ENCODE measurements at regions not wholly inside any gene's neighbourhood (a gene's known extent, or its start where the extent isn't known, plus 50 kb on each side); places are given as distances from the start of the nearest gene placed in this dataset.

- no peak for TF ChIP-seq BHLHE40 (IDR thresholded peaks at IDR 0.05; ENCODE audit: borderline replicate concordance)
- TF ChIP-seq PKNOX1 (IDR thresholded peaks at IDR 0.05): no peak
- TF ChIP-seq FOXM1 (IDR thresholded peaks at IDR 0.05; ENCODE audit: borderline replicate concordance): no peak
- TF ChIP-seq ZNF384 (IDR thresholded peaks at IDR 0.05): no peak
- no peak for TF ChIP-seq ELF4 (IDR thresholded peaks at IDR 0.05)
- TF ChIP-seq LEF1 (IDR thresholded peaks at IDR 0.05; ENCODE audit: borderline replicate concordance): no peak
- no peak for TF ChIP-seq SUZ12 (IDR thresholded peaks at IDR 0.05)
- no peak for TF ChIP-seq HDGF (IDR thresholded peaks at IDR 0.05; ENCODE audit: borderline replicate concordance)
- TF ChIP-seq FOXA1 (IDR thresholded peaks at IDR 0.05): no peak
- TF ChIP-seq L3MBTL2 (conservative IDR thresholded peaks at IDR 0.05): no peak
- no peak for TF ChIP-seq SP1 (IDR thresholded peaks at IDR 0.05)
Measured at GRCh38 chr6:19613678-19614077, 223.5 kb upstream of the ID4 start.

All from HEK293T (cell line).